ENCODE measurements at regions not wholly inside any gene's neighbourhood (a gene's known extent, or its start where the extent isn't known, plus 50 kb on each side); places are given as distances from the start of the nearest gene placed in this dataset.

DNA sequence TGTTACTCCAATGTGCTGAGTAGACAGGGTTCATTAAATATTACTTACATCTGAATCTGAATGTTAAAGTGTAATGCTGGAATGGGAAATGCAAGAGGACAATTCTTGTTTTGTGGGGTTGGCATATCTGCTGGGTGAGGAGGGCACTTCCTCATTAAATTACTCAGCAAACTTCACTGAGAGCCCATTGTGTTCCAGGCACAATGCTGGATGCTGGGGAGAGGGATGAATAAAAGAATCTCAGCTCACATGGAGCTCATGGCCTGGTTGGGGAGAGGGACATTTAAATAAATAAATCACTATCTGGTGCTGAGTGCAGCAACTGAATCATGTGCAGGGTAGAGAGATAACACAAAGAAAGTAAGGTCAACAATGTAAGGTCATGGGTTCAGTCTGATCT, 199.2 kb upstream of the CFAP20DC start:
- DNase-seq (ENCODE audit: low read depth in 4 of 6, low spot score in 6 of 6) = peak in 1 of 6 donors; percentile 38
- Histone ChIP-seq H3K4me3 (ENCODE audit: low read depth, low read length) (no peak overlapping the region), H3K27ac (ENCODE audit: low read depth, low read length) (no peak overlapping the region), H3K36me3 (ENCODE audit: control insufficient read depth, insufficient read depth, low read length) (no peaks in the 10 kb centered on the region), H3K9me3 (ENCODE audit: control insufficient read depth, insufficient read depth, low read length) (no peaks in the 10 kb centered on the region), H3K27me3 (ENCODE audit: control insufficient read depth, insufficient read depth, low read length) (no peaks in the 10 kb centered on the region), H3K4me1 (ENCODE audit: control insufficient read depth, insufficient read depth, low read length) (no peaks in the 10 kb centered on the region)

DNA sequence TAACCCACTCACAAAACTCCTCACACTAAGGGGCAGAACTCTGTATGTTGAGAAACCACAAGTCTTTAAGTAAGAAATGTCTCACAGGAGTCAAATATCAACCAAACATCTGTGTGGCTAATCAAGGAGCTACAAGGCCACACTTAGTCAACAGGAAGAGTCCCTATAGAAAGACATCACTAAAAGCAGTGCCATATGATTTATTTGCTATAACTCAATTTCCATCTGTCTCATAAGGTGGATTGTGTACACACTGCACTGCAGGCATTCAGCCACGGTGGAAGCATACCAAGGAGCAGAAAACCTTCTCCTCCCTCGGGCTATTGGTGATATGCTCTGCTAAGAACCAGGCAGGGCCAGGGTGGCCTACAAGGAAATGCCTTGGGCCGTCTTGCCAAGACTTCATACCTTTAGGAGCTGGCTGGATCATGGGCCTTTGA, 197.6 kb upstream of the CFAP20DC start:
- Histone ChIP-seq H3K36me3 (ENCODE audit: control insufficient read depth, insufficient read depth, low read length) (no peaks in the 10 kb centered on the region), H3K4me1 (ENCODE audit: control insufficient read depth, insufficient read depth, low read length) (no peaks in the 10 kb centered on the region), H3K9me3 (ENCODE audit: control insufficient read depth, insufficient read depth, low read length) (no peaks in the 10 kb centered on the region), H3K27me3 (ENCODE audit: control insufficient read depth, insufficient read depth, low read length) (no peaks in the 10 kb centered on the region), H3K4me3 (ENCODE audit: low read depth, low read length) (no peak overlapping the region), H3K27ac (ENCODE audit: low read depth, low read length) (no peak overlapping the region)
- 78% methylated on average over 3 of the region's 3 CpGs for WGBS (ENCODE audit: insufficient coverage)
- no peak for DNase-seq (ENCODE audit: low read depth in 4 of 6, low spot score in 6 of 6)

- DNase-seq (ENCODE audit: low read depth in 4 of 6, low spot score in 6 of 6) = no peak
- H3K9me3 ChIP-seq (ENCODE audit: control insufficient read depth, insufficient read depth, low read length) = no peaks in the 10 kb centered on the region
- no peak overlapping the region for H3K4me3 ChIP-seq (ENCODE audit: low read depth, low read length)
- H3K4me1 ChIP-seq (ENCODE audit: control insufficient read depth, insufficient read depth, low read length) = no peaks in the 10 kb centered on the region
- no peak overlapping the region for H3K27ac ChIP-seq (ENCODE audit: low read depth, low read length)
- WGBS (ENCODE audit: insufficient coverage) = no CpG with 5 or more reads among the region's 3 CpGs
- H3K36me3 ChIP-seq (ENCODE audit: control insufficient read depth, insufficient read depth, low read length) = no peaks in the 10 kb centered on the region
- no peaks in the 10 kb centered on the region for H3K27me3 ChIP-seq (ENCODE audit: control insufficient read depth, insufficient read depth, low read length)
Observed at GRCh38 chr3:59246719-59247401, 197.0 kb upstream of the CFAP20DC start.

DNA sequence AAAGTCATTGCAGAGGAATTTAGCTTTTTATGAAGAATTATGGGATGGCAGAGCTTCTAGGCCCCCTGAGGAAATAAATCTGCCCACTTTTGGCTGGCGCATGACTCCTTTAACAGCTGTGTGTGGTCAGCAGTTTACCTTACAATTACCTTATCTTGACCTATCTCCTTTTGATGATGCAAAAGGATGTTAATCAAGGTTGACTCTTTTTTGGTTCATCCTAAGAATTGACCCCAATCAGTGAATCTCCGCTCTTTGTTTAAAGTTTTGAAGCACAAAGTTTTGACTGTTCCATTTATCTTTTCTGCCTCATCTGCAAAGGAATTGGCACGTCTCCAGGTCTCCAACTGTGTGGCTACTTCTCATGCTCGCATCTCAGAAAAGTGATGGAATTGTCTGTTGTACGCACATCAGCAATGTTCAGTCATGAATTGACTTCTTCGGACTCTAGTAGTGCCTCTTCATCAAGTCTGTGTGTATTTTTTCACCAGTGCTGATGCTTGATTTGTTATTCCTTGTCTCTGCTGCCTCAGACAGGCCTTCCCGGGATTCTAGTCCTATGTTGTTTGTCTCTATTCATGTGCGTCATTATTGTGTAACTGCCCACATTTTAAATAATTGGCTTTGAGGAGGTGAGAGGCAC, 196.2 kb upstream of the CFAP20DC start:
- no peaks in the 10 kb centered on the region for H3K36me3 ChIP-seq (ENCODE audit: control insufficient read depth, insufficient read depth, low read length)
- H3K4me3 ChIP-seq (ENCODE audit: low read depth, low read length) = no peak overlapping the region
- no peak overlapping the region for H3K27ac ChIP-seq (ENCODE audit: low read depth, low read length)
- H3K9me3 ChIP-seq (ENCODE audit: control insufficient read depth, insufficient read depth, low read length) = no peaks in the 10 kb centered on the region
- peak in 2 of 6 donors; percentile 59 to 65 for DNase-seq (ENCODE audit: low read depth in 4 of 6, low spot score in 6 of 6)
- WGBS (ENCODE audit: insufficient coverage) = 28% methylated on average over 7 of the region's 8 CpGs
- H3K4me1 ChIP-seq (ENCODE audit: control insufficient read depth, insufficient read depth, low read length) = no peaks in the 10 kb centered on the region
- no peaks in the 10 kb centered on the region for H3K27me3 ChIP-seq (ENCODE audit: control insufficient read depth, insufficient read depth, low read length)

DNA sequence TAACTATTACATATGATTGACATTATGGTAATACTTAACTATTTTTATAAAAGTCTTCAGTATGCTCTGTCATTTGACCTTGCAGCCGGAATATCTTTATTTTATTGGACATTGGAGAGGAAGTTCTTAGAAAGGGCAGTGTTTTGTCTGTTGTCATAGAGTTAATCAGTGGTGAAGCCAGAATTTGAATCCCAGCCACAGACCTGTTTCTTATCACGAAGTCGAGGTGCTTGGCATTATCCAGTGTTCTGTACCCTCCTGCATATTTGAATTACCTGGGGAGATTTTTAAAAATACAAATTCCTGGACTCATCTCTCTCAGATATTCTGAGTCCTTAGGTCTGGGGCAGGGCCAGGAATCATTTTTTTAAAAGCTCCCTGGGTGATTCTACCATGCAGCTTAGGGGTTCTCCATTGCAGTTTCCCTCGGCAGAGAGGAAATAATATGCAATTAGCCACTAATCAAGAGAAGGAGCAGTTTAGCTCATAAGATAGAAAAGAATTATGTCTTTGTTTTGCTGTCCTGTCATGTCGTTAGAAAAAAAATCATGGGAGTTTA, 195.6 kb upstream of the CFAP20DC start:
- Histone ChIP-seq H3K9me3 (ENCODE audit: control insufficient read depth, insufficient read depth, low read length) (no peaks in the 10 kb centered on the region), H3K36me3 (ENCODE audit: control insufficient read depth, insufficient read depth, low read length) (no peaks in the 10 kb centered on the region), H3K27ac (ENCODE audit: low read depth, low read length) (peak overlapping the region; percentile 25), H3K4me1 (ENCODE audit: control insufficient read depth, insufficient read depth, low read length) (no peaks in the 10 kb centered on the region), H3K27me3 (ENCODE audit: control insufficient read depth, insufficient read depth, low read length) (no peaks in the 10 kb centered on the region), H3K4me3 (ENCODE audit: low read depth, low read length) (no peak overlapping the region)
- no peak for DNase-seq (ENCODE audit: low read depth in 4 of 6, low spot score in 6 of 6)
- 0% methylated on average over 1 of the region's 5 CpGs for WGBS (ENCODE audit: insufficient coverage)

- H3K4me3 ChIP-seq (ENCODE audit: low read depth, low read length) = no peak overlapping the region
- no peak overlapping the region for H3K27ac ChIP-seq (ENCODE audit: low read depth, low read length)
- DNase-seq (ENCODE audit: low read depth in 4 of 6, low spot score in 6 of 6) = peak in 1 of 6 donors; percentile 17
- H3K27me3 ChIP-seq (ENCODE audit: control insufficient read depth, insufficient read depth, low read length) = no peaks in the 10 kb centered on the region
- no peaks in the 10 kb centered on the region for H3K4me1 ChIP-seq (ENCODE audit: control insufficient read depth, insufficient read depth, low read length)
- H3K9me3 ChIP-seq (ENCODE audit: control insufficient read depth, insufficient read depth, low read length) = no peaks in the 10 kb centered on the region
- no peaks in the 10 kb centered on the region for H3K36me3 ChIP-seq (ENCODE audit: control insufficient read depth, insufficient read depth, low read length)
- WGBS (ENCODE audit: insufficient coverage) = 58% methylated on average over 3 of the region's 6 CpGs
Observed at GRCh38 chr3:59244343-59244742, 194.5 kb upstream of the CFAP20DC start.

- Histone ChIP-seq H3K36me3 (ENCODE audit: control insufficient read depth, insufficient read depth, low read length) (no peaks in the 10 kb centered on the region), H3K4me3 (ENCODE audit: low read depth, low read length) (no peak overlapping the region), H3K9me3 (ENCODE audit: control insufficient read depth, insufficient read depth, low read length) (no peaks in the 10 kb centered on the region), H3K4me1 (ENCODE audit: control insufficient read depth, insufficient read depth, low read length) (no peaks in the 10 kb centered on the region), H3K27ac (ENCODE audit: low read depth, low read length) (no peak overlapping the region), H3K27me3 (ENCODE audit: control insufficient read depth, insufficient read depth, low read length) (no peaks in the 10 kb centered on the region)
- no CpG with 5 or more reads among the region's 1 CpG for WGBS (ENCODE audit: insufficient coverage)
- DNase-seq (ENCODE audit: low read depth in 4 of 6, low spot score in 6 of 6) = no peak
Observed at GRCh38 chr3:59243476-59243875, 193.7 kb upstream of the CFAP20DC start.

DNA sequence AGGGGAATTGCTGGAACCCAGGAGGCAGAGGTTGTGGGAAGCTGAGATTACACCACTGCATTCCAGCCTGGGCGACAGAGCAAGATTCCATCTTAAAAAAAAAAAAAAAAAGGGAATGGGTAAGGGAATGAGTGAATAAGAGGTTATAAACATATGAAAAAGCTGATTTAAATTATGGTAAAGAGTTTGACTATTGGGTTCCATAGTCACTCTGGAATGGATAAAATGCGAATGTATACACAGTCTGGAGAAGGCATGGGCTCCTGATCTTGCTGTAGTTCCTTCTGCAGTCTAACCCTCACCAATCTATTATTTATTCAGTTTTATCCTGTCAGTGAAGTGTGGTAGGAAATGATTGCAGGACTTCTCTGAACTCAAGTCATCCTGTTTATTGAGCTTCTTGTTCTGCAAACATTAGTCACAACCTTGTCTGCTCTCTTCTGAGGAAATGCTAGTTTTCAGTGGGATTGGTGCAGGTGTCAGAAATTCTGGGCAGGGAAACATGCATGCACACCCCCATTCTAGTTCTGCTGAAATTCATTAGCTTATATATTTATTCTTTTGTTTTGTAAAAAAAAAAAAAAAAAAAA, 190.9 kb upstream of the CFAP20DC start:
- no peaks in the 10 kb centered on the region for H3K9me3 ChIP-seq (ENCODE audit: control insufficient read depth, insufficient read depth, low read length)
- no peak for DNase-seq (ENCODE audit: low read depth in 4 of 6, low spot score in 6 of 6)
- H3K36me3 ChIP-seq (ENCODE audit: control insufficient read depth, insufficient read depth, low read length) = no peaks in the 10 kb centered on the region
- H3K27ac ChIP-seq (ENCODE audit: low read depth, low read length) = no peak overlapping the region
- WGBS (ENCODE audit: insufficient coverage) = no CpG with 5 or more reads among the region's 2 CpGs
- H3K27me3 ChIP-seq (ENCODE audit: control insufficient read depth, insufficient read depth, low read length) = no peaks in the 10 kb centered on the region
- H3K4me1 ChIP-seq (ENCODE audit: control insufficient read depth, insufficient read depth, low read length) = no peaks in the 10 kb centered on the region
- no peak overlapping the region for H3K4me3 ChIP-seq (ENCODE audit: low read depth, low read length)

- no peak for DNase-seq (ENCODE audit: low read depth in 4 of 6, low spot score in 6 of 6)
- H3K9me3 ChIP-seq (ENCODE audit: control insufficient read depth, insufficient read depth, low read length) = no peaks in the 10 kb centered on the region
- no peak overlapping the region for H3K27ac ChIP-seq (ENCODE audit: low read depth, low read length)
- no peaks in the 10 kb centered on the region for H3K4me1 ChIP-seq (ENCODE audit: control insufficient read depth, insufficient read depth, low read length)
- H3K36me3 ChIP-seq (ENCODE audit: control insufficient read depth, insufficient read depth, low read length) = no peaks in the 10 kb centered on the region
- no peaks in the 10 kb centered on the region for H3K27me3 ChIP-seq (ENCODE audit: control insufficient read depth, insufficient read depth, low read length)
- 98% methylated on average over 3 of the region's 6 CpGs for WGBS (ENCODE audit: insufficient coverage)
- H3K4me3 ChIP-seq (ENCODE audit: low read depth, low read length) = no peak overlapping the region
Observed at GRCh38 chr3:59237121-59237520, 187.3 kb upstream of the CFAP20DC start.

- no peak overlapping the region for H3K4me3 ChIP-seq (ENCODE audit: low read depth, low read length)
- no peaks in the 10 kb centered on the region for H3K36me3 ChIP-seq (ENCODE audit: control insufficient read depth, insufficient read depth, low read length)
- DNase-seq (ENCODE audit: low read depth in 4 of 6, low spot score in 6 of 6) = no peak
Observed at GRCh38 chr3:59235634-59236012, 185.8 kb upstream of the CFAP20DC start.

More at GRCh38 chr3:59235634-59236012, 185.8 kb upstream of the CFAP20DC start:
- Histone ChIP-seq H3K4me1 (ENCODE audit: control insufficient read depth, insufficient read depth, low read length) (no peaks in the 10 kb centered on the region), H3K27me3 (ENCODE audit: control insufficient read depth, insufficient read depth, low read length) (no peaks in the 10 kb centered on the region), H3K9me3 (ENCODE audit: control insufficient read depth, insufficient read depth, low read length) (no peaks in the 10 kb centered on the region), H3K27ac (ENCODE audit: low read depth, low read length) (no peak overlapping the region)
- WGBS (ENCODE audit: insufficient coverage) = 60% methylated on average over 1 of the region's 3 CpGs

All from spinal cord (tissue), 9 donors.